ENCODE measurements at regions not wholly inside any gene's neighbourhood (a gene's known extent, or its start where the extent isn't known, plus 50 kb on each side); places are given as distances from the start of the nearest gene placed in this dataset.

GRCh38 chr19:28244966-28245365, 968.0 kb downstream of the UQCRFS1 start:
- no peak for DNase-seq

- no peak for DNase-seq
These were observed 970.5 kb downstream of the UQCRFS1 start for GRCh38 chr19:28242317-28242927.

GRCh38 chr19:28239270-28239669, 973.7 kb downstream of the UQCRFS1 start:
- no peak for DNase-seq

- DNase-seq, result no peak
These were observed 974.6 kb downstream of the UQCRFS1 start for GRCh38 chr19:28238270-28238820.

- no peak for DNase-seq
These were observed 977.3 kb downstream of the UQCRFS1 start for GRCh38 chr19:28235606-28236125.

GRCh38 chr19:28234637-28235036, 978.3 kb downstream of the UQCRFS1 start:
- no peak for DNase-seq

- DNase-seq, result no peak
These were observed 984.1 kb downstream of the UQCRFS1 start for GRCh38 chr19:28228854-28229253.

GRCh38 chr19:28224441-28224840, 988.5 kb downstream of the UQCRFS1 start:
- DNase-seq, result no peak

GRCh38 chr19:28221736-28222135, 991.2 kb downstream of the UQCRFS1 start:
- DNase-seq, result no peak

GRCh38 chr19:28218728-28219127, 994.2 kb downstream of the UQCRFS1 start:
- DNase-seq, result no peak

GRCh38 chr19:28217022-28217421, 995.9 kb downstream of the UQCRFS1 start:
- no peak for DNase-seq

- DNase-seq, result no peak
These were observed 999.4 kb downstream of the UQCRFS1 start for GRCh38 chr19:28213470-28214082.

GRCh38 chr19:28210886-28211285, 1002.1 kb downstream of the UQCRFS1 start:
- DNase-seq, result no peak

GRCh38 chr19:28208745-28209144, 1004.2 kb downstream of the UQCRFS1 start:
- no peak for DNase-seq

GRCh38 chr19:28207244-28207643, 1005.7 kb downstream of the UQCRFS1 start:
- no peak for DNase-seq

GRCh38 chr19:28201462-28201943, 1011.4 kb downstream of the UQCRFS1 start:
- no peak for DNase-seq

- no peak for DNase-seq
These were observed 1013.6 kb downstream of the UQCRFS1 start for GRCh38 chr19:28199323-28199722.

- no peak for DNase-seq
These were observed 1016.0 kb downstream of the UQCRFS1 start for GRCh38 chr19:28196961-28197360.

- no peak for DNase-seq
These were observed 1016.9 kb downstream of the UQCRFS1 start for GRCh38 chr19:28196101-28196500.

GRCh38 chr19:28185646-28186045, 1027.3 kb downstream of the UQCRFS1 start:
- no peak for DNase-seq

- DNase-seq, result no peak
These were observed 1028.0 kb downstream of the UQCRFS1 start for GRCh38 chr19:28184997-28185396.

- no peak for DNase-seq
These were observed 1036.8 kb downstream of the UQCRFS1 start for GRCh38 chr19:28176193-28176592.

GRCh38 chr19:28171983-28172382, 1041.0 kb downstream of the UQCRFS1 start:
- DNase-seq, result no peak

- DNase-seq, result no peak
These were observed 1042.9 kb downstream of the UQCRFS1 start for GRCh38 chr19:28170066-28170465.
